Suppressor macrophage treated with lipopolysaccharide for 4 hours (primary cell): ENCODE measurements at regions not wholly inside any gene's neighbourhood (a gene's known extent, or its start where the extent isn't known, plus 50 kb on each side); places are given as distances from the start of the nearest gene placed in this dataset.

Experiments
- DNase-seq: peaks from one replicate; pipeline ENCODE4 v3.0.0-alpha.2; 2020

GRCh38 chr4:121277194-121278105 lies 103.4 kb downstream of the QRFPR start:
- no peak for DNase-seq

GRCh38 chr4:121273191-121273590 lies 107.6 kb downstream of the QRFPR start:
- no peak for DNase-seq

- no peak for DNase-seq
Observed at GRCh38 chr4:121272526-121272925, 108.3 kb downstream of the QRFPR start.

- peak; percentile 57 for DNase-seq
Observed at GRCh38 chr4:121270389-121270788, 106.3 kb upstream of the TNIP3 start.

GRCh38 chr4:121269001-121269400 lies 104.9 kb upstream of the TNIP3 start:
- no peak for DNase-seq

- DNase-seq: no peak
Observed at GRCh38 chr4:121266982-121267381, 102.9 kb upstream of the TNIP3 start.

- peak; percentile 14 for DNase-seq
Observed at GRCh38 chr4:121256887-121257466, 92.9 kb upstream of the TNIP3 start.

GRCh38 chr4:121255986-121256750 lies 92.0 kb upstream of the TNIP3 start:
- peak; percentile 86 for DNase-seq

GRCh38 chr4:121253961-121254360 lies 89.8 kb upstream of the TNIP3 start:
- no peak for DNase-seq

GRCh38 chr4:121252224-121252806 lies 88.2 kb upstream of the TNIP3 start:
- peak; percentile 87 for DNase-seq

GRCh38 chr4:121248747-121249146 lies 84.6 kb upstream of the TNIP3 start:
- DNase-seq: no peak

- no peak for DNase-seq
Observed at GRCh38 chr4:121246698-121247097, 82.6 kb upstream of the TNIP3 start.

- DNase-seq: no peak
Observed at GRCh38 chr4:121243485-121243884, 79.4 kb upstream of the TNIP3 start.

GRCh38 chr4:121242188-121242750 lies 78.1 kb upstream of the TNIP3 start:
- DNase-seq: peak; percentile 40

- DNase-seq: no peak
Observed at GRCh38 chr4:121239951-121240350, 75.8 kb upstream of the TNIP3 start.

GRCh38 chr4:121238461-121238860 lies 74.3 kb upstream of the TNIP3 start:
- no peak for DNase-seq

GRCh38 chr4:121237069-121237399 lies 72.9 kb upstream of the TNIP3 start:
- DNase-seq: no peak

- no peak for DNase-seq
Observed at GRCh38 chr4:121236353-121237068, 72.4 kb upstream of the TNIP3 start.

GRCh38 chr4:121233982-121234381 lies 69.9 kb upstream of the TNIP3 start:
- no peak for DNase-seq

GRCh38 chr4:121229993-121230392 lies 65.9 kb upstream of the TNIP3 start:
- no peak for DNase-seq

- DNase-seq: peak; percentile 12
Observed at GRCh38 chr4:121228848-121229247, 64.7 kb upstream of the TNIP3 start.

GRCh38 chr4:121227341-121227792 lies 63.2 kb upstream of the TNIP3 start:
- DNase-seq: no peak
